HG02840 (cell line): ENCODE measurements at regions not wholly inside any gene's neighbourhood (a gene's known extent, or its start where the extent isn't known, plus 50 kb on each side); places are given as distances from the start of the nearest gene placed in this dataset.
"Not testable (repeated sequence)": the region's sequence is repeated elsewhere in the genome, so short reads cannot be mapped to it uniquely, and the experiment has no call there.

Experiments
- ATAC-seq: cut with Tn5 transposase; IDR thresholded peaks from one replicate; pipeline ENCODE4 v1.9.1; 2021; ENCODE audit warnings: mild to moderate bottlenecking, moderate library complexity, moderate number of reproducible peaks; ENCODE audit not compliant: unreplicated experiment, low FRiP score

GRCh38 chr6:167661552-167662044 is 165.1 kb upstream of the AFDN start:
- ATAC-seq = no peak

DNA sequence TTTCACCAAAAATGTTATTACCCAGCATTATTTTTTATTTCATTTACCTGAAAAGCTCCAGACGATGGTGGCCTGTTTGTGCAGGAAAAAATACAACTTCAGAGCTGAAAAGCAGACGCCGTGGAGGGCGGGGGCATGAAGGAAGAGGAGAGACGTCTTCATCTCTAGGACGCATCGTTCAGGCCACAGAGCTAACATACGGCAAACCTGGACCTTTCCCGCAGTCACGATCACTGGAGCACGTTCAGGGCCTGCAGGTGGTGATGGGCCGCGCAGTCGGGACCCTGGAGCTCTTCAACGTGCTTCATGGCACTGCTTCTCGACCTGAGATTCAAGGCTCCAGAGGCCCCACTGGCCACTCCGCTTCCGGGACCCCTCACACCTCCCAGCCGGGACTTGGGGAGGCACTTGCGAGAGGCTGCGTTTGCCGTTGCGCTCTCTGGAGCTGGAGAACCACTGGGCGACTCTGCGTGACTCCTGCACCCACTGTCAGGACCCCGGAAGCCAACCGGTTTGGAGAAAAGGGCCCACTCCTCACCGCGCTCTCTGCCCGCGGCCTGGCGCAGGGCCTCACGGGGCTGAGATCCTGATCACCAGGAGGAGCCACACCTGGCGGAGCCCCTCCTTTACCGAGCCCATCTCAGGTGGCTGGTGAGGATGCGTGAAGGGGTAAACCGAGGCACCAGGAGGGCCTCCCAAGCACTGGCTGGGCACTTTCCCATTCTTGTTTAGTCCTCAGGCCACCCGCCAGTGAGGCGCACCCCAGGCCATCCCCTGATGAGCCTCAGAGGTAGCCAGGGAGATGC is 164.4 kb upstream of the AFDN start:
- no peak for ATAC-seq

GRCh38 chr6:167662881-167663205 is 163.9 kb upstream of the AFDN start:
- no peak for ATAC-seq

GRCh38 chr6:167663316-167663715 is 163.4 kb upstream of the AFDN start:
- ATAC-seq = no peak

- no peak for ATAC-seq
These were observed 162.8 kb upstream of the AFDN start for GRCh38 chr6:167663784-167664443.

GRCh38 chr6:167664678-167665660 is 161.7 kb upstream of the AFDN start:
- ATAC-seq = no peak

DNA sequence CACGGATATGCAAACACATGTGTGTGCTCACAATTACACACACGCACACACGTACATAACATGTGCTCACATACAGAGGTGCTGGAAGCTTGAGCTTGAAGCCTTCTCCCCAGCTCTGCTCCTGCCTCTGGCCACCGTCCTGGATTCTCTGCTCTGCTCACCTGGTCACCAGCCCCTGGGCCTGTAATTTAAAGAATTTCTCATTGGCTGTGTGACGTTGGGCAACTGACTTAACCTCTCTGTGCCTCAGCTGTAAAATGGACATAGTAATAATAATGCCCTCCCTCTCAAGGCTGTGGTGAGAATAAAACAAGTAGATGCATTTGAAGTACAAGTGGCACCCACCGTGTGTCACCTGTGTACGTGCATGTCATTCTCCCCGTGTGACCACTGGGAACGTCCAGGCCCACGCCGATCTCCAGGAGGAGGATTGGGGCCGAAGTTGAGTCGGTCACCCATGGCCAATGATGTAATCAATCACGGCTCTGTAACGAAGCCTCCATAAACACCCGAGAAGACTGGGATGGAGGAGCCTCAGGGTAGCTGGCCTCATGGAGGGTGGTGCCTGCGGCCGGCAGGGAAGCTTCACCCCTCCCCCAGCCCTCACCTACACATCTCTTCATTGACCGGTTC is 160.9 kb upstream of the AFDN start:
- no peak for ATAC-seq

- ATAC-seq = no peak
These were observed 160.0 kb upstream of the AFDN start for GRCh38 chr6:167666571-167667203.

GRCh38 chr6:167667204-167668018 is 159.3 kb upstream of the AFDN start:
- ATAC-seq = no peak

DNA sequence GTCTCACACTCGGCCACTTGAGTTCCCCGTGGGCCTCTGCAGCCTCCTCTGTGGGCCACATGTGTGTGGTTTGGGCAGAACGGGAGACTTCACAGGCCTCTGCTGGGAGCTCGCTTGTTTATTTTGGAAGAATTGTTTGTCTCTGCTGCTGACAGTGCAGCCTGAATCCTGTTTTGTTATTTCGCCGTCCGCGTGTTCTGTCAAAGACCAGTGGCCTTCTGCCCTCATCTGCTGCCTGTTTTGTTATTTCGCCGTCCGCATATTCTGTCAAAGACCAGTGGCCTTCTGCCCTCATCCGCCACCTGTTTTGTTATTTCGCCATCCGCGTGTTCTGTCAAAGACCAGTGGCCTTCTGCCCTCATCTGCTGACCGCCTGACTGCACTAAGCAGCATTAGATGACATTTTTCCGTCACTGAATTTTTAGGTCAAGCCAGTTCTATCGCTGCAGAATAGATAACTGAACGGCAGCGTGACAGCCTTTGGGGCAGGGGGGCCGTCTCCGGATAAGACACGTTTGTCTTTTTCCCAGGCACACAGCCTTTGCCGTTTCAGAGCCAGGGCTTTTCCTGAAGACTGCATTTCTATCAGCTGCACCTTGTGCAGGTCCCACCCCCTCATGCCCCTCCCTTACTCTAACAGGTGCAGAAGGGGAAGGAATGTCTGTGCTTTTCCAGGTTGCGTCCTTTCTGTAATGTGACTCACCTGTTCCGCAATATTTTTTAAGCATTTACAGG is 158.5 kb upstream of the AFDN start:
- no peak for ATAC-seq

DNA sequence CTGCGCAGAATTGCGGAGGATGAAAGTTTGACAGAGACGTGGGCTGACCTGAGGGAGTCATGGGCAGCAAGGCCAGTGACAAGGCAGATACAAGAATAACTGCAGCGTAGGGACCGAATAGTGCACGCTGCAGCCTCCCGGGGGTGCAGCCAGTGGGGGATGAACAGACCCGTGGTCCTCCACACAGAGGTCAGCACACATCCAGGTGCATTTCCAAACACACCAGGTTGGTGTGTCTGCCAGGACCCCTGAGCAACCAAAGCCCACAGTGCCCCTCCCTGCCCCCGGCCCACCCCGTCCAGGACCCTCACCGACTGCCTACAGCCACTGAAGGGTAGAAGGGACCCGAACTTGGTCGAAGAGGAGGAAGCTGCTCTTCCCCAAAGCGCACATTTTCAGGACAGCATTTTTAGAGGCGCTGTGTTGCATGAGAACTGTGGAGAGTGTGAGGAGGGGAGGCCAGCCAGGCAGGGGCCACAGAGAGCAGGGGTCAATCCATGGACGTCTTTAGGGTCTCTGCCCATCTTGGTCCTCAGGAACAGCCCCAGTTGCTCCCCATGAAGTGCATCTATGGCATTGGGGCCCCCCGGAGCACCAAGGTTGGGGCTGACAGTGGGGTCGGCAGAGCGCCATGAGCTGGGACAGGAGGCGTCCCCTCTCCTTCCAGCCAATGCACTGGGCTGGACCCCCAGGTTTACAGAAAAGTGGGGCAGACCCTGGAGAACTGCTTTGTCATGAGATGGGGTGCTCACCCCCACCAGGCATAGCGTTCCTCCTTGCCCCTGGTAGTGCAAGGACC is 157.8 kb upstream of the AFDN start:
- ATAC-seq = no peak

- no peak for ATAC-seq
These were observed 157.2 kb upstream of the AFDN start for GRCh38 chr6:167669553-167669849.

DNA sequence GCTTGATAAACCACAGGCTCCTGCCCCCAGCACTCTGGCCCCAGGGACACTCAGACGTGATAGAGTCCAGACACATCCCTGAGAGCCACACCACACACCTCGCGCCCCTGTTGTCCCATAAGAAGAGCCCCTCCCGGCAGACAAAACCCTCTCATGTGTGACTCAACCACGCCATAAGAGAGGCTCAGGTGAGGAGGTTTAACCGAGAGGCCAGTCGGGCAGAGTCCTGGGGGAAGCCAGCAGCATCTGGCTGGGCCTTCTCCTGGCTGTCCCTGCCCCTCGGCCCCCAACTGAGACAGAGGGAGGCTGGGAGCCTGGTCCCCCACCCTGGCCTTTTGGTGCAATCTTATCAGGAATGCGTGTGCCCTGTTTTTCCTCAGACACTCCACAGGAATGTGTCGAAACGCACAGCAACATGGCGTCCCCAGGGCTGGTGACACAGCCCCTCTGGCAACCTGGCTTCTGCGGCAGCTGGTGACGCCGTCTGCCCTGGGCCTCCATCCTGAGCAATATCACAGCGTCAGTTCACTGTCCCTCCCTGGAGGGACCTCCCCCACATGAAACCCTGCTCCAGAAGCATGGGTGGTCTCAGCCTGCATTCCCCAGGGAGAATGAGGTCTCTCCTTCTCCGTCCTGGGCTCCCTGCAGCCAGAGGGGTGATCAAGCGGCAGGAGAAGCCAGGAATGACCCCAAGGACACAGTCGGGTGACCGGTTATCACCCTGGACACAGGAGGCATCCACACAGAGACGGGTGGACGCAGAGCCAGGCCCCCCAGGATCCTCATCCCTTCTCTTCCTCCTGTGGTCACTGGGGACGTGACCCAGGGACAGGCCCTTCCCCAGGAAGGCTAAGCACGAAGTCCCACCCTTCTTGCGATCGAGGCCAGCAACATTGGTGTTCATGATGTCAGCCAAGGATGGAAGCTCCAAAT is 156.6 kb upstream of the AFDN start:
- ATAC-seq = no peak

DNA sequence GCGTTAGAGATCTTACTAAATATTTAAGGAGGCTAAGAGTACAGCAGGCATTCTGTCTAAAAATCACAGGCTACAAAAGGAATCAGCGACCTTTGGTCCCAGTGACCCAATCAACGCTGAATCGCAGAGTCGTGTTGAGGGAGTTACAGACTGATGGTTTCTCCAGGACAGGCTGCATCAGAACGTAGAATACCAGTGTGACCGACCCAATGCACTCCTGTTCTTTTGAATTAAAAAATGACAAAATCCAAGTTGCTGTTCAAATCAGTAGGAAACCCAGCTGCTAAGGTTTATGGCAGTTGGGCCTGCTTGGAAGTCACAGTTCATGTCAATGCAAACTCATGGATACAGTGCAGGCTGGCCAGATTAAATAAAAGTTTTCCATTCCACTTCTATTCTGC is 155.8 kb upstream of the AFDN start:
- no peak for ATAC-seq

- ATAC-seq = not testable (repeated sequence)
These were observed 155.2 kb upstream of the AFDN start for GRCh38 chr6:167671379-167671976.

DNA sequence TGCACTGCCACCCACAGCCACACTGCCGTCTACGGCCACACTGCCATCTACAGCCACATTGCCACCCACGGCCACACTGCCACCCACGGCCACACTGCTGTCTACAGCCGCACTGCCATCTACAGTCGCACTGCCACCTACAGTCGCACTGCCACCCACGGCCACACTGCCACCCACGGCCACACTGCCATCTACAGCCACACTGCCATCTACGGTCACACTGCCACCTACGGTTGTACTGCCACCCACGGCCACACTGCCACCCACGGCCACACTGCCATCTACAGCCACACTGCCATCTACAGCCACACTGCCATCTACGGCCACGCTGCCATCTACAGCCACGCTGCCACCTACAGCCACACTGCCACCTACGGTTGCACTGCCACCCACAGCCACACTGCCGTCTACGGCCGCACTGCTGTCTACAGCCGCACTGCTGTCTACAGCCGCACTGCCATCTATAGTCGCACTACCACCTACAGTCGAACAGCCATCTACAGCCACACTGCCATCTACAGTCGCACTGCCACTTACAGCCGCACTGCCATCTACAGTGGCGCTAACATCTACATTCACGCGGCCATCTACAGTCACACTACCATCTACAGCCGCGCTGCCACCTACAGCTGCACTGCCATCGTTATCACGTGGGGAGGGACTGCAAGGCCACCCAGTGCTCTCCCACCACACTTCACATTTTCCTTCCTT is 154.6 kb upstream of the AFDN start:
- no peak for ATAC-seq
